OCI-LY7 (cell line): ENCODE measurements at regions not wholly inside any gene's neighbourhood (a gene's known extent, or its start where the extent isn't known, plus 50 kb on each side); places are given as distances from the start of the nearest gene placed in this dataset.
"Not testable (repeated sequence)": the region's sequence is repeated elsewhere in the genome, so short reads cannot be mapped to it uniquely, and the experiment has no call there.

ENCODE experiments used
- BruUV-seq: library from RNA; stranded (reverse); fragments of 400-500 nt; replicated peaks from 2 replicates; lab custom pipeline; 2021; lab: Mats Ljungman, UMichigan
- CTCF ChIA-PET: fragments of 300-600 bp; sonication (Branson Sonifier 250); formaldehyde crosslinking; loops from one replicate; lab custom pipeline; 2022; ENCODE audit warnings: antibody characterized with exemption; ENCODE audit not compliant: unreplicated experiment; lab: Charles Lee
- POLR2A ChIA-PET: fragments of 300-600 bp; sonication (Branson Sonifier 250); formaldehyde crosslinking; loops from one replicate; lab custom pipeline; 2022; ENCODE audit warnings: antibody characterized with exemption; lab: Charles Lee
- DNase-seq: peaks from one replicate; pipeline ENCODE4 v3.0.0-alpha.2; 2015; ENCODE audit warnings: low spot score
- H2AFZ ChIP-seq: fragments of 200-600 bp; sonication (generic), shearing (Covaris generic); 2 replicates; pipeline ENCODE4 v1.6.1; 2014; ENCODE audit warnings: mild to moderate bottlenecking, antibody characterized with exemption, low read length, moderate library complexity
- H3K27ac ChIP-seq: fragments of 200-600 bp; sonication (generic); 2 replicates; pipeline ENCODE4 v1.5.1; 2014; ENCODE audit warnings: mixed run types, low read depth, mild to moderate bottlenecking, moderate library complexity, low read length, inconsistent platforms; ENCODE audit not compliant: poor library complexity, severe bottlenecking
- H3K36me3 ChIP-seq: fragments of 200-600 bp; sonication (generic); 2 replicates; pipeline ENCODE4 v1.6.1; 2014; ENCODE audit warnings: mild to moderate bottlenecking, antibody characterized with exemption, low read length, moderate library complexity, mixed read lengths; ENCODE audit not compliant: insufficient read depth
- H3K4me1 ChIP-seq: fragments of 200-600 bp; sonication (generic); 2 replicates; pipeline ENCODE4 v1.5.1; 2014; ENCODE audit warnings: mild to moderate bottlenecking, low read length; ENCODE audit not compliant: insufficient read depth, poor library complexity, severe bottlenecking
- H3K4me2 ChIP-seq: fragments of 200-600 bp; sonication (generic); 2 replicates; pipeline ENCODE4 v1.6.1; 2014; ENCODE audit warnings: mild to moderate bottlenecking, low read length
- H3K4me3 ChIP-seq: fragments of 200-600 bp; sonication (generic); 2 replicates; pipeline ENCODE4 v1.5.1; 2014; ENCODE audit warnings: mild to moderate bottlenecking, low read depth, low read length; ENCODE audit not compliant: poor library complexity, severe bottlenecking
- H3K79me2 ChIP-seq: fragments of 200-600 bp; sonication (generic); 2 replicates; pipeline ENCODE4 v1.6.1; 2016; ENCODE audit warnings: low read depth, mild to moderate bottlenecking, low read length, moderate library complexity, mixed read lengths; ENCODE audit not compliant: insufficient read depth
- H3K9me2 ChIP-seq: fragments of 200-600 bp; sonication (generic); 2 replicates; pipeline ENCODE4 v1.6.1; 2016; ENCODE audit warnings: mild to moderate bottlenecking, low read length, mixed read lengths; ENCODE audit not compliant: insufficient read depth
- H3K9me3 ChIP-seq: fragments of 200-600 bp; sonication (generic); 2 replicates; pipeline ENCODE4 v1.6.1; 2014; ENCODE audit warnings: mild to moderate bottlenecking, mixed run types, low read length, mixed read lengths
- H4K20me1 ChIP-seq: fragments of 200-600 bp; sonication (generic); 2 replicates; pipeline ENCODE4 v1.6.1; 2014; ENCODE audit warnings: mild to moderate bottlenecking, antibody characterized with exemption, low read length, moderate library complexity, mixed read lengths; ENCODE audit not compliant: insufficient read depth
- EZH2phosphoT487 ChIP-seq: fragments of 200-600 bp; sonication (generic); IDR thresholded peaks from 2 replicates; pipeline ENCODE4 v1.6.1; 2018; ENCODE audit warnings: low read depth, borderline replicate concordance, mild to moderate bottlenecking, mixed run types, antibody characterized with exemption, low read length, moderate library complexity, mixed read lengths
- intact Hi-C: fragments of 100-400 bp; cut with micrococcal nuclease; formaldehyde crosslinking; loops from one replicate; pipeline ENCODE4 v1.10.0; 2022; ENCODE audit not compliant: unreplicated experiment
- TF ChIP-seq, protein P1 (sequence below): fragments of 200-600 bp; sonication (generic); conservative IDR thresholded peaks from 2 replicates; pipeline ENCODE4 v1.5.1; 2014; ENCODE audit warnings: mild to moderate bottlenecking, antibody characterized with exemption, low read length, moderate library complexity, mixed read lengths

DNA sequence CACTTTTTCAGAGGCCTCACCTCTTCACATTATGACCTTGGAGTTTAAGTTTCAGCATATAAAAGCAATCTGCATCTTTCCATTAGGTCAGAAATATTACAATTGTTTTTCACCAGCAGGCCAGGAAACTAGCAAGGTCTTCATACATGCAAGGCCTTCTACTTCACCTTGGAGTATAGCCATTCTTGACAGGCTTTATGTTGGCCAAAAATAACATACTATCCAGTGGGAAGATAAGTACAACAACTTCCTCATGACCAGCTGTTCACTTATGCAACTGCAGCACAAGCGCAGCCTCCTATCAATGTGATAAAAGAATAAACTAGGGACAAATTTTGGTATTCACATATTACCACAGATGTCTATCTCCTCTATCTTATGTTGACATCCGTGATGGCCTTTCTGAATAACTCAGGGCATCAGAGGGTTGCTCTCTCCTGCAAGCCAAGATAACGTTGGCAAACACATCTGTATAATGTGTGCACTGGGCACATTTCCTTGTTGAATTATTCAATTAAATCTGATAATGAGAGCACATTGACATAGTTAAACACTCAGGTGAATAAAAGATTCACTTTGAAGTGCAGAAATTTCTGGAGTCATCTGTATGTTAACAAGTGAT lies 239.8 kb downstream of the FZD1 start:
- intact Hi-C loops = no loop called here
- CTCF ChIA-PET = no interaction called here
- Histone ChIP-seq H3K27ac (no peak overlapping the region), H2AFZ (no peak overlapping the region), H3K4me2 (no peak overlapping the region), H3K9me3 (no peaks in the 10 kb centered on the region), H3K4me1 (no peaks in the 10 kb centered on the region), H3K4me3 (no peak overlapping the region), H3K9me2 (no peaks in the 10 kb centered on the region), H3K36me3 (no peaks in the 10 kb centered on the region), H4K20me1 (no peaks in the 10 kb centered on the region), H3K79me2 (no peaks in the 10 kb centered on the region)
- TF ChIP-seq, protein P1, sequence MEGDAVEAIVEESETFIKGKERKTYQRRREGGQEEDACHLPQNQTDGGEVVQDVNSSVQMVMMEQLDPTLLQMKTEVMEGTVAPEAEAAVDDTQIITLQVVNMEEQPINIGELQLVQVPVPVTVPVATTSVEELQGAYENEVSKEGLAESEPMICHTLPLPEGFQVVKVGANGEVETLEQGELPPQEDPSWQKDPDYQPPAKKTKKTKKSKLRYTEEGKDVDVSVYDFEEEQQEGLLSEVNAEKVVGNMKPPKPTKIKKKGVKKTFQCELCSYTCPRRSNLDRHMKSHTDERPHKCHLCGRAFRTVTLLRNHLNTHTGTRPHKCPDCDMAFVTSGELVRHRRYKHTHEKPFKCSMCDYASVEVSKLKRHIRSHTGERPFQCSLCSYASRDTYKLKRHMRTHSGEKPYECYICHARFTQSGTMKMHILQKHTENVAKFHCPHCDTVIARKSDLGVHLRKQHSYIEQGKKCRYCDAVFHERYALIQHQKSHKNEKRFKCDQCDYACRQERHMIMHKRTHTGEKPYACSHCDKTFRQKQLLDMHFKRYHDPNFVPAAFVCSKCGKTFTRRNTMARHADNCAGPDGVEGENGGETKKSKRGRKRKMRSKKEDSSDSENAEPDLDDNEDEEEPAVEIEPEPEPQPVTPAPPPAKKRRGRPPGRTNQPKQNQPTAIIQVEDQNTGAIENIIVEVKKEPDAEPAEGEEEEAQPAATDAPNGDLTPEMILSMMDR = no peak
- no peak for TF ChIP-seq EZH2phosphoT487
- DNase-seq = no peak
- POLR2A ChIA-PET = interaction anchor here (0.6 kb wide), 1 partner anchor 745 kb away, joined by 3 read pairs; no protein-coding TSS in a partner anchor
- BruUV-seq = no TSS peak

DNA sequence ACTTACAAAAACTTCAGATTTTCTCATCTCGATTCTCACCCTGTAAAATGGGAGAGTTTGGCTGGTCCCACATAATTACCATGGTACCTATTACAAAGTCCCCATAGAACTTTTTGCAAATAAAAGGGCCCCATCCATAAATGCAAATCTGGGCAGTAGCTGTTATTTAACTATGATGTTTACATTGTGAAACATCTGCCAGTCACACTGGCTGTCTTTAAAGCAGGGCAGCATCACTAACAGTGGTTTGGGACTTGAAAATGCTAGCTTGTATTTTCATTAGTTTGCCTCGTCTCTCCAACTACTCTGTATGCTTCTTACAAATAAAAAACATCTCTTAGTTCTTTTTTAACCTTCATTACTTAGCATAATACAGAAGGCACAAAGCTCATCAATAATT lies 240.7 kb downstream of the FZD1 start:
- no TSS peak for BruUV-seq
- POLR2A ChIA-PET = interaction anchor here (0.6 kb wide), 1 partner anchor 746 kb away, joined by 3 read pairs; no protein-coding TSS in a partner anchor
- intact Hi-C loops = no loop called here

DNA sequence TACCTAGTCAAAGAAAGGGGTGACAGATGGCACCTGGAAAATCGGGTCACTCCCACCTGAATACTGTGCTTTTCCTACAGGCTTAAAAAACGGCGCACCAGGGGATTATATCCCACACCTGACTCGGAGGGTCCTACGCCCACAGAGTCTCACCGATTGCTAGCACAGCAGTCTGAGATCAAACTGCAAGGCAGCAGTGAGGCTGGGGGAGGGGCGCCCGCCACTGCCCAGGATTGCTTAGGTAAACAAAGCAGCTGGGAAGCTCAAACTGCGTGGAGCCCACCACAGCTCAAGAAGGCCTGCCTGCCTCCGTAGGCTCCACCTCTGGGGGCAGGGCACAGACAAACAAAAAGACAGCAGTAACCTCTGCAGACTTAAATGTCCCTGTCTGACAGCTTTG lies 242.7 kb downstream of the FZD1 start:
- BruUV-seq, H3K79me2 ChIP-seq, H3K9me3 ChIP-seq, CTCF ChIA-PET, H3K4me2 ChIP-seq, H3K27ac ChIP-seq, H3K4me1 ChIP-seq, H3K36me3 ChIP-seq, POLR2A ChIA-PET, H4K20me1 ChIP-seq, DNase-seq, H2AFZ ChIP-seq, H3K4me3 ChIP-seq, H3K9me2 ChIP-seq, intact Hi-C loops: not testable (repeated sequence)

More for the DNA sequence above, 240.7 kb downstream of the FZD1 start:
- no peaks in the 10 kb centered on the region for H3K4me1 ChIP-seq
- H3K27ac ChIP-seq = no peak overlapping the region
- no peak overlapping the region for H3K4me2 ChIP-seq
- no peak for DNase-seq
- no peaks in the 10 kb centered on the region for H3K9me3 ChIP-seq
- no peaks in the 10 kb centered on the region for H3K36me3 ChIP-seq
- H2AFZ ChIP-seq = no peak overlapping the region
- TF ChIP-seq EZH2phosphoT487 = no peak
- TF ChIP-seq, protein P1 = no peak
- H3K9me2 ChIP-seq = no peaks in the 10 kb centered on the region
- H3K4me3 ChIP-seq = no peak overlapping the region
- CTCF ChIA-PET = no interaction called here
- H3K79me2 ChIP-seq = no peaks in the 10 kb centered on the region
- H4K20me1 ChIP-seq = no peaks in the 10 kb centered on the region

DNA sequence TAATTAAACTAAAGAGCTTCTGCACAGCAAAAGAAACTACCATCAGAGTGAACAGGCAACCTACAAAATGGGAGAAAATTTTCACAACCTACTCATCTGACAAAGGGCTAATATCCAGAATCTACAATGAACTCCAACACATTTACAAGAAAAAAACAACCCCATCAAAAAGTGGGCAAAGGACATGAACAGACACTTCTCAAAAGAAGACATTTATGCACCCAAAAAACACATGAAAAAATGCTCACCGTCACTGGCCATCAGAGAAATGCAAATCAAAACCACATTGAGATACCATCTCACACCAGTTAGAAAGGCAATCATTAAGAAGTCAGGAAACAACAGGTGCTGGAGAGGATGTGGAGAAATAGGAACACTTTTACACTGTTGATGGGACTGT lies 247.6 kb downstream of the FZD1 start:
- H3K9me2 ChIP-seq, DNase-seq, CTCF ChIA-PET, H2AFZ ChIP-seq, H3K27ac ChIP-seq, H4K20me1 ChIP-seq, H3K4me1 ChIP-seq, H3K36me3 ChIP-seq, H3K79me2 ChIP-seq, H3K4me3 ChIP-seq, H3K9me3 ChIP-seq, intact Hi-C loops, BruUV-seq, H3K4me2 ChIP-seq: not testable (repeated sequence)
- POLR2A ChIA-PET = interaction anchor here (0.6 kb wide), 1 partner anchor 360 kb away, joined by 3 read pairs; no protein-coding TSS in a partner anchor
